ENCODE measurements at regions not wholly inside any gene's neighbourhood (a gene's known extent, or its start where the extent isn't known, plus 50 kb on each side); places are given as distances from the start of the nearest gene placed in this dataset.
A peak's percentile ranks its signal among the peaks of the same experiment; 100 is the strongest.

DNA sequence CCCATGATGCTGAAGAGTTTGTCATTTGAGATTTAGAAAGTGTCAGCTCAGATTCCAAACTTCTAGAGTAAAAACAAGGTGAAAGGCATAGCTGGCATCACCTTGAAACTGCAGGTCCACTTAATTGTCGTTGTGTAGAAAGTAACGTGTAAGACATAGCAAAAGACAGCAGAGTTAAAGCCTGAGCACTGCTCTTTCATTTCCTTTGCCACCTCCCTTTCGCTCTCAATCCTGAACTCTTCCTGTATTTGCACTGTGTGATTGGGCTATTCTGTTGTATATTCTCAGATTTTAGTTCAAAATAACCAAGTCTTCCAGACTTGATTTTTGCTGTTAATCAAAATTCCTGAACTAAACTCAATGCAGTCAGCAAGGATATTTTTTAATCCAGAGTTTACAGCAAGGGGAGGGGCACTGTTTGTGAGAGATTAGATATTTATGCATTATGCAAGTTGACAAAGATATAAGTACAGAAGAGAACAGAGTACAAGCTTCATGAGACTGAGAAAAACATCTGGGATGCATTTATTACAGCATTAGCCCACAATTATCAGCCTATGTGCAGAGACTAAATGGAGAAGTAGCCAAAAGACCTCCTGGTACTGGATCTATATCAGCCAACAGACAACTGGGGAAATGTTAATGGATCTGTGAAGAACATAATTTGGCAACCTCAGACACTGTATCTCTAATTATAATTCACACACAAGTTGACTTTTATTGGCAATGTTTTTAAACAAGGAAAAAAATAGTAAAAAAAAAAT lies 328.6 kb downstream of the SUCLA2 start:
- no peak overlapping the region for H2BK120ac ChIP-seq (ENCODE audit: low read depth, low read length)
- no peaks in the 10 kb centered on the region for H3K9me3 ChIP-seq (replicated peaks in 1 of 2; ENCODE audit: control insufficient read depth in 2 of 2, insufficient read depth in 1 of 2, low read depth in 1 of 2, low read length in 2 of 2)
- H3K79me1 ChIP-seq (ENCODE audit: low read depth, low read length) = no peaks in the 10 kb centered on the region
- no peaks in the 10 kb centered on the region for H3K4me1 ChIP-seq (ENCODE audit: control insufficient read depth in 2 of 2, insufficient read depth in 1 of 2, low read depth in 1 of 2, low read length in 2 of 2)
- WGBS, 2 donors (ENCODE audit: extremely low coverage in 2 of 2, insufficient read length in 2 of 2, insufficient replicate concordance in 1 of 2) = no CpG with 5 or more reads among the region's 3 CpGs
- no peak overlapping the region for H3K14ac ChIP-seq (ENCODE audit: low read length)
- H3K4ac ChIP-seq (ENCODE audit: low read length) = no peak overlapping the region
- H2BK12ac ChIP-seq (ENCODE audit: low read length) = no peak overlapping the region
- H3K4me2 ChIP-seq (ENCODE audit: insufficient read depth, low read length, poor library complexity, severe bottlenecking) = no peak overlapping the region
- H3K27me3 ChIP-seq (ENCODE audit: control insufficient read depth in 3 of 3, insufficient read depth in 3 of 3, low read depth in 1 of 3, low read length in 3 of 3) = no peaks in the 10 kb centered on the region
- H2BK15ac ChIP-seq (ENCODE audit: low read length) = no peak overlapping the region
- no peak overlapping the region for H4K91ac ChIP-seq (ENCODE audit: low read depth, low read length, poor library complexity)
- no peak overlapping the region for H3K9ac ChIP-seq (ENCODE audit: low read depth, low read length, poor library complexity)
- H2BK5ac ChIP-seq (ENCODE audit: low read length) = no peak overlapping the region
- no peak overlapping the region for H3K18ac ChIP-seq (ENCODE audit: low read length)
- H2AFZ ChIP-seq (ENCODE audit: low read length) = no peak overlapping the region
- no peaks in the 10 kb centered on the region for H3K36me3 ChIP-seq (replicated peaks in 1 of 2; ENCODE audit: control insufficient read depth in 2 of 2, insufficient read depth in 2 of 2, low read length in 2 of 2)
- no peak overlapping the region for H3K27ac ChIP-seq (replicated peaks; ENCODE audit: low read length)
- no peak overlapping the region for H3K4me3 ChIP-seq (ENCODE audit: low read length in 2 of 2)
- no peak for DNase-seq (ENCODE audit: low spot score)
- H2AK5ac ChIP-seq (ENCODE audit: low read depth, low read length) = no peak overlapping the region
- H3K23ac ChIP-seq (ENCODE audit: low read depth, low read length, poor library complexity) = no peak overlapping the region
- H4K8ac ChIP-seq (ENCODE audit: low read depth, low read length) = no peak overlapping the region

DNA sequence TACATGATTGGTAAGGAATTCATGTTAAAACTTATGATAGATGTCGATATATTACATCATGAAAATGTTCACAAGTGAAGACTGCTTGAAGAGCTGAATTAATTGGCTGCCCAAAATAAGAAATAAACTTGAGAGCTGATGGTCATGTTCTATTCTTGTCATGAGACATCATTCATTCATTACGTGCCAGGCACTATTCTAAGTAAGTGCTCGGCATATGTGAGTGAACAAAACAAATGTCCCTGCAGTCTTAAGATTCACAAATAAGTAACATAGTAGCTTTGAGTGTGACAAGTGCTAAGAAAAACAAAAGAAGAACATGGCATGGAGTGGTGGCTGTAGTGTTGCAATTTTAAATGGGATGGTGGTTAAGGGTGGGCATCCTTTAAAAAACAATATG lies 329.3 kb downstream of the SUCLA2 start:
- Histone ChIP-seq H2AFZ (ENCODE audit: low read length) (no peak overlapping the region), H4K8ac (ENCODE audit: low read depth, low read length) (no peak overlapping the region), H3K27me3 (ENCODE audit: control insufficient read depth in 3 of 3, insufficient read depth in 3 of 3, low read depth in 1 of 3, low read length in 3 of 3) (no peaks in the 10 kb centered on the region), H3K9me3 (replicated peaks in 1 of 2; ENCODE audit: control insufficient read depth in 2 of 2, insufficient read depth in 1 of 2, low read depth in 1 of 2, low read length in 2 of 2) (no peaks in the 10 kb centered on the region), H3K4ac (ENCODE audit: low read length) (no peak overlapping the region), H2BK5ac (ENCODE audit: low read length) (no peak overlapping the region), H3K14ac (ENCODE audit: low read length) (no peak overlapping the region), H2BK15ac (ENCODE audit: low read length) (no peak overlapping the region), H2AK5ac (ENCODE audit: low read depth, low read length) (no peak overlapping the region), H3K27ac (replicated peaks; ENCODE audit: low read length) (no peak overlapping the region), H2BK120ac (ENCODE audit: low read depth, low read length) (no peak overlapping the region), H3K4me3 (ENCODE audit: low read length in 2 of 2) (no peak overlapping the region), H3K79me1 (ENCODE audit: low read depth, low read length) (no peaks in the 10 kb centered on the region), H3K36me3 (replicated peaks in 1 of 2; ENCODE audit: control insufficient read depth in 2 of 2, insufficient read depth in 2 of 2, low read length in 2 of 2) (no peaks in the 10 kb centered on the region), H3K18ac (ENCODE audit: low read length) (no peak overlapping the region), H3K4me1 (ENCODE audit: control insufficient read depth in 2 of 2, insufficient read depth in 1 of 2, low read depth in 1 of 2, low read length in 2 of 2) (no peaks in the 10 kb centered on the region), H2BK12ac (ENCODE audit: low read length) (no peak overlapping the region), H3K9ac (ENCODE audit: low read depth, low read length, poor library complexity) (no peak overlapping the region), H3K4me2 (ENCODE audit: insufficient read depth, low read length, poor library complexity, severe bottlenecking) (no peak overlapping the region), H4K91ac (ENCODE audit: low read depth, low read length, poor library complexity) (no peak overlapping the region), H3K23ac (ENCODE audit: low read depth, low read length, poor library complexity) (no peak overlapping the region)
- no CpG with 5 or more reads among the region's 3 CpGs for WGBS, 2 donors (ENCODE audit: extremely low coverage in 2 of 2, insufficient read length in 2 of 2, insufficient replicate concordance in 1 of 2)
- DNase-seq (ENCODE audit: low spot score) = no peak

DNA sequence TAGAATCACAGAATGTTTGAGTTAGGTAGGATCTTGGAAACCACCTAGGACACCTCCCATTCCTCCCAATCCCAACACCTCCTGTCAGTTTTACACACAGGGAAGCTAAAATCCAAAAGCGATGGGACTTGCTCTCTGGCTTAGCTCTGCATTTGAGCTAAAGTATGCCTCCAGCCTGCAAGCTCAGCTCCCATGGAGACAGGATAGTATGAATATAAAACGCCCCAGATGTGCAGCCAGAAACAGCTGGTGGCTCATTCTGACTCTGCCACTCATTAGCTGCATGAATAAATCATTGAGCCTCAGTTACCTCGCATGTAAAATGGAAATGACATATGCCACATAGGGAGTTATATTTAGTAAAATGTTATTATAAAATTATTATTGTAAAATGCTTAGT lies 336.0 kb downstream of the SUCLA2 start:
- H3K14ac ChIP-seq (ENCODE audit: low read length) = no peak overlapping the region
- no peak overlapping the region for H4K91ac ChIP-seq (ENCODE audit: low read depth, low read length, poor library complexity)
- H3K4me1 ChIP-seq (ENCODE audit: control insufficient read depth in 2 of 2, insufficient read depth in 1 of 2, low read depth in 1 of 2, low read length in 2 of 2) = peaks cover 0 to 6% of the 10 kb centered on the region in 2 donors
- H3K4me3 ChIP-seq (ENCODE audit: low read length in 2 of 2) = no peak overlapping the region
- H2BK15ac ChIP-seq (ENCODE audit: low read length) = no peak overlapping the region
- WGBS, 2 donors (ENCODE audit: extremely low coverage in 2 of 2, insufficient read length in 2 of 2, insufficient replicate concordance in 1 of 2) = no CpG with 5 or more reads among the region's 3 CpGs
- no peak overlapping the region for H3K18ac ChIP-seq (ENCODE audit: low read length)
- no peak overlapping the region for H3K4me2 ChIP-seq (ENCODE audit: insufficient read depth, low read length, poor library complexity, severe bottlenecking)
- H3K79me1 ChIP-seq (ENCODE audit: low read depth, low read length) = no peaks in the 10 kb centered on the region
- H3K27ac ChIP-seq (replicated peaks; ENCODE audit: low read length) = no peak overlapping the region
- no peak overlapping the region for H2BK12ac ChIP-seq (ENCODE audit: low read length)
- no peak overlapping the region for H2BK120ac ChIP-seq (ENCODE audit: low read depth, low read length)
- H2AFZ ChIP-seq (ENCODE audit: low read length) = peak overlapping the region; percentile 36
- no peaks in the 10 kb centered on the region for H3K27me3 ChIP-seq (ENCODE audit: control insufficient read depth in 3 of 3, insufficient read depth in 3 of 3, low read depth in 1 of 3, low read length in 3 of 3)
- no peak overlapping the region for H2AK5ac ChIP-seq (ENCODE audit: low read depth, low read length)
- DNase-seq (ENCODE audit: low spot score) = no peak
- no peak overlapping the region for H3K4ac ChIP-seq (ENCODE audit: low read length)
- no peak overlapping the region for H4K8ac ChIP-seq (ENCODE audit: low read depth, low read length)
- peaks cover 0 to 3% of the 10 kb centered on the region in 2 donors for H3K9me3 ChIP-seq (replicated peaks in 1 of 2; ENCODE audit: control insufficient read depth in 2 of 2, insufficient read depth in 1 of 2, low read depth in 1 of 2, low read length in 2 of 2)
- no peaks in the 10 kb centered on the region for H3K36me3 ChIP-seq (replicated peaks in 1 of 2; ENCODE audit: control insufficient read depth in 2 of 2, insufficient read depth in 2 of 2, low read length in 2 of 2)
- H3K9ac ChIP-seq (ENCODE audit: low read depth, low read length, poor library complexity) = no peak overlapping the region
- no peak overlapping the region for H3K23ac ChIP-seq (ENCODE audit: low read depth, low read length, poor library complexity)
- no peak overlapping the region for H2BK5ac ChIP-seq (ENCODE audit: low read length)

DNA sequence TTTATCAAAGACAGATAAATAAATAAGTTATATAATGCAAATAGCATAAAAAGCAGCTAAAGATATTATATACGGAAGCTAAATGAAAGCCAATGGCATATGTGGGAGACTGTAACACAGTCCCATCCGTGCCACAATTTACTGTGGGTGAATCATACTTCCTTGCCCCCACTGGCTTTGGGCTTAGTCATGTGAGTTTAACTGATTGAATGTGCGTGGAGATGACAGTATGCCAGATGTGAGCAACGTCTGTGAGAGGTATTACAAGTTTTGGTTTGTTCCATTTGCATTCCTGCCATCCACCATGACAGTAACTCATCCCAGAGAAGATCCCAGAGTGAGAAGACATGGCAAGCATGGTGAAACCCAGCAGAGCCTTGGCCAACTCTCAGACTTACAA lies 340.0 kb downstream of the SUCLA2 start:
- Histone ChIP-seq H3K27me3 (ENCODE audit: control insufficient read depth in 3 of 3, insufficient read depth in 3 of 3, low read depth in 1 of 3, low read length in 3 of 3) (no peaks in the 10 kb centered on the region), H2AFZ (ENCODE audit: low read length) (no peak overlapping the region), H3K79me1 (ENCODE audit: low read depth, low read length) (no peaks in the 10 kb centered on the region), H3K4me1 (ENCODE audit: control insufficient read depth in 2 of 2, insufficient read depth in 1 of 2, low read depth in 1 of 2, low read length in 2 of 2) (peaks cover 0 to 6% of the 10 kb centered on the region in 2 donors), H2BK5ac (ENCODE audit: low read length) (no peak overlapping the region), H2BK15ac (ENCODE audit: low read length) (no peak overlapping the region), H3K4me2 (ENCODE audit: insufficient read depth, low read length, poor library complexity, severe bottlenecking) (no peak overlapping the region), H3K4ac (ENCODE audit: low read length) (no peak overlapping the region), H3K36me3 (replicated peaks in 1 of 2; ENCODE audit: control insufficient read depth in 2 of 2, insufficient read depth in 2 of 2, low read length in 2 of 2) (no peaks in the 10 kb centered on the region), H2AK5ac (ENCODE audit: low read depth, low read length) (no peak overlapping the region), H4K91ac (ENCODE audit: low read depth, low read length, poor library complexity) (no peak overlapping the region), H3K18ac (ENCODE audit: low read length) (no peak overlapping the region), H3K4me3 (ENCODE audit: low read length in 2 of 2) (peak overlapping the region in 1 of 2 donors; percentile 38), H3K27ac (replicated peaks; ENCODE audit: low read length) (no peak overlapping the region), H3K9ac (ENCODE audit: low read depth, low read length, poor library complexity) (no peak overlapping the region), H4K8ac (ENCODE audit: low read depth, low read length) (no peak overlapping the region), H3K14ac (ENCODE audit: low read length) (no peak overlapping the region), H3K9me3 (replicated peaks in 1 of 2; ENCODE audit: control insufficient read depth in 2 of 2, insufficient read depth in 1 of 2, low read depth in 1 of 2, low read length in 2 of 2) (peaks cover 0 to 2% of the 10 kb centered on the region in 2 donors), H2BK120ac (ENCODE audit: low read depth, low read length) (no peak overlapping the region), H3K23ac (ENCODE audit: low read depth, low read length, poor library complexity) (no peak overlapping the region), H2BK12ac (ENCODE audit: low read length) (no peak overlapping the region)
- DNase-seq (ENCODE audit: low spot score) = no peak
- WGBS, 2 donors (ENCODE audit: extremely low coverage in 2 of 2, insufficient read length in 2 of 2, insufficient replicate concordance in 1 of 2) = no CpG with 5 or more reads among the region's 4 CpGs
